ENCODE measurements at regions not wholly inside any gene's neighbourhood (a gene's known extent, or its start where the extent isn't known, plus 50 kb on each side); places are given as distances from the start of the nearest gene placed in this dataset.

DNA sequence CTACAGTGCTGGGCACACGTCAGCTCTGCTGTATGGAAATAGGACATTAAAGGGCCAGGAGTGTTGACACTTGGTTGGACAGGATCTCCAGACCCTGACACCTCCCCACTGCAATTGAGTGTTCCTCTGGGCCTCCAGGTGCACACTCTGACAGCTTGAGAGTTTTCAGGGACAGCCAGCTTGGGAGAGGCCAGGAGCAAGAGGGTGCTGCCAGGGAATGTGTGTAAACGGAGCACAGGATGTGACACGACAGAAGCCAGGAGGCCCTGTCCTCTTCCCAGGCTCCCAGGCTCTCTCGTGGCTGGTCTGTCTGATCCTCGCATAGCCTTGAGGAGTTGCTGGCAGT lies 318.1 kb upstream of the HS6ST1 start:
- TF ChIP-seq REST (IDR thresholded peaks at IDR 0.05; ENCODE audit: insufficient replicate concordance, low read depth), result no peak
- no peak for TF ChIP-seq GABPA (IDR thresholded peaks at IDR 0.05; ENCODE audit: low read depth)
- no peak for TF ChIP-seq POLR2AphosphoS5 (IDR thresholded peaks at IDR 0.05; ENCODE audit: low read depth)
- TF ChIP-seq, protein P1, sequence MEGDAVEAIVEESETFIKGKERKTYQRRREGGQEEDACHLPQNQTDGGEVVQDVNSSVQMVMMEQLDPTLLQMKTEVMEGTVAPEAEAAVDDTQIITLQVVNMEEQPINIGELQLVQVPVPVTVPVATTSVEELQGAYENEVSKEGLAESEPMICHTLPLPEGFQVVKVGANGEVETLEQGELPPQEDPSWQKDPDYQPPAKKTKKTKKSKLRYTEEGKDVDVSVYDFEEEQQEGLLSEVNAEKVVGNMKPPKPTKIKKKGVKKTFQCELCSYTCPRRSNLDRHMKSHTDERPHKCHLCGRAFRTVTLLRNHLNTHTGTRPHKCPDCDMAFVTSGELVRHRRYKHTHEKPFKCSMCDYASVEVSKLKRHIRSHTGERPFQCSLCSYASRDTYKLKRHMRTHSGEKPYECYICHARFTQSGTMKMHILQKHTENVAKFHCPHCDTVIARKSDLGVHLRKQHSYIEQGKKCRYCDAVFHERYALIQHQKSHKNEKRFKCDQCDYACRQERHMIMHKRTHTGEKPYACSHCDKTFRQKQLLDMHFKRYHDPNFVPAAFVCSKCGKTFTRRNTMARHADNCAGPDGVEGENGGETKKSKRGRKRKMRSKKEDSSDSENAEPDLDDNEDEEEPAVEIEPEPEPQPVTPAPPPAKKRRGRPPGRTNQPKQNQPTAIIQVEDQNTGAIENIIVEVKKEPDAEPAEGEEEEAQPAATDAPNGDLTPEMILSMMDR (IDR thresholded peaks at IDR 0.05; ENCODE audit: insufficient read depth, low read length), result no peak
- no peak for TF ChIP-seq SPI1 (IDR thresholded peaks at IDR 0.05; ENCODE audit: borderline replicate concordance, low read depth)
- Histone ChIP-seq H3K27me3 (ENCODE audit: insufficient read depth, poor library complexity, severe bottlenecking) (no peaks in the 10 kb centered on the region), H3K27ac (replicated peaks) (no peak overlapping the region), H3K4me3 (replicated peaks; ENCODE audit: insufficient read depth, low read length) (no peak overlapping the region)
- DNase-seq (ENCODE audit: low read depth in 1 of 2, low spot score in 1 of 2), result no peak

DNA sequence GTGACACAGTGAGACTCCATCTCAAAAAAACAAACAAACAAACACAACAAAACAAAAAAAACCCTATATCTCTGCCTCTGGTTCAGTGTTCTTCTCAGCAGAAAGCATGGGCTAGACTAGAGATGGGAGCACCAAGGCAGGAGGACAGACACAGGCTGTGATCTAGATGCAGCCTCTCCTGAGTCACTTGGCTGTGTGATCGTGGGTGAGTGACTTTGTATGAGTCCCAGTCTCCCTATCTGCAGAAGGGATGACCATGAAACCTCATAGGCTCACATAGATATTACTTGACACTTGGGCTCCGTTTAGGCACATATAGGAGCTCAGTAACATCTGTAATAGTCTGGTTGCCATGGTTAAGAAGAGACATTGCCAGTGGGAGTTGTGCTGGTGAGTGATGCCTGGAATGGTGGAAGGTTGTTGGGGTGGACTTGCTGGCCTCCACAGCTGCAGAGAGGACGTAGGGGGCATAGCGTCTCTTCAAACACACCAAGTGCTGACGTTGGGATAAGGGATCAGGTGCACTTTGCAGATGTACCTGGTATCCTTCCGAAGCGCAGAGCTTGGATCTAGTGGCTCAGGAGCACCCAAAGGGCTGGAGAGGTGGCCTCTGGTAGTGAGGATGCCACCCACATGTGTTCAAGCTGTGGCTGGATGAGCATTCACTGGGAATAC lies 318.9 kb upstream of the HS6ST1 start:
- H3K4me3 ChIP-seq (replicated peaks; ENCODE audit: insufficient read depth, low read length), result no peak overlapping the region
- DNase-seq (ENCODE audit: low read depth in 1 of 2, low spot score in 1 of 2), result no peak
- no peaks in the 10 kb centered on the region for H3K27me3 ChIP-seq (ENCODE audit: insufficient read depth, poor library complexity, severe bottlenecking)
- H3K27ac ChIP-seq (replicated peaks), result no peak overlapping the region
- TF ChIP-seq GABPA (IDR thresholded peaks at IDR 0.05; ENCODE audit: low read depth) (no peak), SPI1 (IDR thresholded peaks at IDR 0.05; ENCODE audit: borderline replicate concordance, low read depth) (no peak), POLR2AphosphoS5 (IDR thresholded peaks at IDR 0.05; ENCODE audit: low read depth) (no peak), REST (IDR thresholded peaks at IDR 0.05; ENCODE audit: insufficient replicate concordance, low read depth) (no peak)
- TF ChIP-seq, protein P1 (IDR thresholded peaks at IDR 0.05; ENCODE audit: insufficient read depth, low read length), result no peak

GRCh38 chr2:128638341-128639119 lies 319.9 kb upstream of the HS6ST1 start:
- H3K4me3 ChIP-seq (replicated peaks; ENCODE audit: insufficient read depth, low read length), result no peak overlapping the region
- peak in 1 of 2 experiments; percentile 61 for DNase-seq (ENCODE audit: low read depth in 1 of 2, low spot score in 1 of 2)
- no peaks in the 10 kb centered on the region for H3K27me3 ChIP-seq (ENCODE audit: insufficient read depth, poor library complexity, severe bottlenecking)
- no peak overlapping the region for H3K27ac ChIP-seq (replicated peaks)
- TF ChIP-seq REST (IDR thresholded peaks at IDR 0.05; ENCODE audit: insufficient replicate concordance, low read depth), result no peak
- TF ChIP-seq SPI1 (IDR thresholded peaks at IDR 0.05; ENCODE audit: borderline replicate concordance, low read depth), result peak; percentile 77; the same call in 1 of the 2 replicates

Data from HL-60 (cell line).